Heart left ventricle (tissue), 13 donors: ENCODE measurements at regions not wholly inside any gene's neighbourhood (a gene's known extent, or its start where the extent isn't known, plus 50 kb on each side); places are given as distances from the start of the nearest gene placed in this dataset.

Source experiments
- CTCF ChIP-seq, 12 donors: fragments of 200-600 bp; sonication (generic) in 4 of 12; IDR thresholded peaks; one replicate each; pipeline versions ENCODE4 v1.5.0 to v1.8.0; 2018 to 2022; ENCODE audit warnings: antibody characterized with exemption in 12 of 12, mild to moderate bottlenecking in 5 of 12
- POLR2A ChIP-seq, 2 donors: fragments of 450-650 bp; IDR thresholded peaks; one replicate each; pipeline ENCODE4 v1.6.1; 2017; ENCODE audit warnings: antibody characterized with exemption in 2 of 2, mild to moderate bottlenecking in 2 of 2, moderate library complexity in 2 of 2
- donor health status: ischemic (EF 13 %, LVEDD 7.1; RV severe dilation, severe dysfunction).
- donor health status: DM: no; HTN: yes; CAD: no.
- donor health status: DM: no; HTN: no; CAD: no.
- donor health status: ischemic (EF 25% LVEDD 6.9; RV normal size, moderate dysfunction).
- donor health status: ischemic (EF 25% LVEDD 5.7; RV mildly dilated, moderate dysfunction).
- donor health status: ischemic (EF 35%, LVEDD 5.7; RV mildly dilated, moderate dysfunction).
- donor health status: nonischemic (EF 11% LVEDD 7.7; RV severe dilation, severe dysfunction).
- donor health status: DM: yes; HTN: yes; CAD: no.
- donor health status: PGD.
- donor health status: ischemic (EF 29% LVEDD 5.4; RV normal size, mild dysfunction).
- donor health status: nonischemic (EF 23%, LVEDD 6.1; RV moderate dilation, normal function).

GRCh38 chr5:2335733-2336515, 415.6 kb downstream of the IRX2 start:
- TF ChIP-seq CTCF (IDR thresholded peaks at IDR 0.05) = no peak
- TF ChIP-seq POLR2A (IDR thresholded peaks at IDR 0.05) = no peak
